Progenitor cell of endocrine pancreas (in vitro differentiated cells): ENCODE measurements at regions not wholly inside any gene's neighbourhood (a gene's known extent, or its start where the extent isn't known, plus 50 kb on each side); places are given as distances from the start of the nearest gene placed in this dataset.

Experiments
- DNase-seq: peaks from one replicate; pipeline ENCODE4 v3.0.0; 2021; ENCODE audit warnings: low spot score; ENCODE audit not compliant: unreplicated experiment
- H3K27ac Mint-ChIP-seq: 2 replicates; pipeline ENCODE4 v1.8.0; 2021; ENCODE audit warnings: mild to moderate bottlenecking, moderate library complexity, mixed read lengths
- H3K27me3 Mint-ChIP-seq: 2 replicates; pipeline ENCODE4 v1.8.0; 2021; ENCODE audit warnings: mixed read lengths
- H3K36me3 Mint-ChIP-seq: 2 replicates; pipeline ENCODE4 v1.8.0; 2022; ENCODE audit warnings: mixed read lengths; ENCODE audit not compliant: insufficient read depth
- H3K4me1 Mint-ChIP-seq: 2 replicates; pipeline ENCODE4 v1.8.0; 2021; ENCODE audit warnings: low read depth, mixed read lengths
- H3K4me3 Mint-ChIP-seq: 2 replicates; pipeline ENCODE4 v1.8.0; 2021; ENCODE audit warnings: low read depth, mild to moderate bottlenecking, moderate library complexity, mixed read lengths
- H3K9me3 Mint-ChIP-seq: 2 replicates; pipeline ENCODE4 v1.8.0; 2021; ENCODE audit warnings: low read depth, mixed read lengths
- TF ChIP-seq, protein P1 (sequence below): fragments of 200-600 bp; sonication (generic); IDR thresholded peaks from one replicate; pipeline ENCODE4 v1.5.0; 2021; ENCODE audit warnings: antibody characterized with exemption, mild to moderate bottlenecking; ENCODE audit not compliant: unreplicated experiment

DNA sequence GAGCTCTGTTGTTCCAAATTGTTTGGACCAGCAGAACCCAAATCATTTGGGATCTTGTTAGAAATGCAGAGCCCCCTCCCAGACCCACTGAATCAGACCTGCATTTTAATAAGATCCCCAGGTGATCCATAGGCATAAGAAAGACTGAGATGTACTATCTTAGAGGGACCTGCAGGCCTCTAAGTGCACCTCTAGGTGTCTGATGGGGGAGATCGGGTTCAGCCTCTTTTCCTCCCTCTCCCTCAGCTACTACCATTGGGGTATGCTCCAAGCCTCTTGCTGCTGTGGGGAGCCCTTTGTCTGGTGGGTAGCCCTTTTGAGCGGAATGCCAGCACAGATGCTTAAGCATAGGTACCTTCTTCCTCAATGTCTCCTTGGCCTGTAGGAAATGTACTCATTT lies 63.8 kb upstream of the RPS6KA3 start:
- H3K27ac Mint-ChIP-seq = no peak overlapping the region
- H3K4me3 Mint-ChIP-seq = no peak overlapping the region
- H3K36me3 Mint-ChIP-seq = peaks cover 2% of the 10 kb centered on the region
- peaks cover 24% of the 10 kb centered on the region for H3K9me3 Mint-ChIP-seq
- no peaks in the 10 kb centered on the region for H3K27me3 Mint-ChIP-seq
- TF ChIP-seq, protein P1, sequence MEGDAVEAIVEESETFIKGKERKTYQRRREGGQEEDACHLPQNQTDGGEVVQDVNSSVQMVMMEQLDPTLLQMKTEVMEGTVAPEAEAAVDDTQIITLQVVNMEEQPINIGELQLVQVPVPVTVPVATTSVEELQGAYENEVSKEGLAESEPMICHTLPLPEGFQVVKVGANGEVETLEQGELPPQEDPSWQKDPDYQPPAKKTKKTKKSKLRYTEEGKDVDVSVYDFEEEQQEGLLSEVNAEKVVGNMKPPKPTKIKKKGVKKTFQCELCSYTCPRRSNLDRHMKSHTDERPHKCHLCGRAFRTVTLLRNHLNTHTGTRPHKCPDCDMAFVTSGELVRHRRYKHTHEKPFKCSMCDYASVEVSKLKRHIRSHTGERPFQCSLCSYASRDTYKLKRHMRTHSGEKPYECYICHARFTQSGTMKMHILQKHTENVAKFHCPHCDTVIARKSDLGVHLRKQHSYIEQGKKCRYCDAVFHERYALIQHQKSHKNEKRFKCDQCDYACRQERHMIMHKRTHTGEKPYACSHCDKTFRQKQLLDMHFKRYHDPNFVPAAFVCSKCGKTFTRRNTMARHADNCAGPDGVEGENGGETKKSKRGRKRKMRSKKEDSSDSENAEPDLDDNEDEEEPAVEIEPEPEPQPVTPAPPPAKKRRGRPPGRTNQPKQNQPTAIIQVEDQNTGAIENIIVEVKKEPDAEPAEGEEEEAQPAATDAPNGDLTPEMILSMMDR = no peak
- H3K4me1 Mint-ChIP-seq = peaks cover 2% of the 10 kb centered on the region
- no peak for DNase-seq

DNA sequence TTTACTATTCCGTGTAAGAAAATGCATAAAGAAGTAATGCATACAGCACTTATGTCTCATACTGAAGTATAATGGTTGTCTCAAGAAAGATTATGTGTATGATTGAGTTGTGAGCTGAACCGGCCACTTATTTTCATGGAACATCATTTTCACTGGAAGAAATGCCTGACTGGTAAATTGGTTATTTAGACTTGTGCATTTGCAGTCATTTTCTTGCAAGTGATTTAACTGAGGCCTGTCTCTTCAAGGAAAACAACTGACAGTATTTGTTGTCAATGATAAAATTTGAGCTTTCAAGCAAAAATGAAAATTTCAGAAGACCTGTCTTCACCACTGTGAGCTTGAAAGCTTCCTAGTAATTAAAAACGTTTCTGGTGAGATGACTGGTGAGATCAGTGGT lies 62.7 kb upstream of the RPS6KA3 start:
- no peaks in the 10 kb centered on the region for H3K27me3 Mint-ChIP-seq
- no peak for DNase-seq
- peaks cover 2% of the 10 kb centered on the region for H3K36me3 Mint-ChIP-seq
- peaks cover 4% of the 10 kb centered on the region for H3K4me1 Mint-ChIP-seq
- H3K27ac Mint-ChIP-seq = no peak overlapping the region
- H3K9me3 Mint-ChIP-seq = peaks cover 31% of the 10 kb centered on the region
- no peak overlapping the region for H3K4me3 Mint-ChIP-seq
- TF ChIP-seq, protein P1 = no peak

DNA sequence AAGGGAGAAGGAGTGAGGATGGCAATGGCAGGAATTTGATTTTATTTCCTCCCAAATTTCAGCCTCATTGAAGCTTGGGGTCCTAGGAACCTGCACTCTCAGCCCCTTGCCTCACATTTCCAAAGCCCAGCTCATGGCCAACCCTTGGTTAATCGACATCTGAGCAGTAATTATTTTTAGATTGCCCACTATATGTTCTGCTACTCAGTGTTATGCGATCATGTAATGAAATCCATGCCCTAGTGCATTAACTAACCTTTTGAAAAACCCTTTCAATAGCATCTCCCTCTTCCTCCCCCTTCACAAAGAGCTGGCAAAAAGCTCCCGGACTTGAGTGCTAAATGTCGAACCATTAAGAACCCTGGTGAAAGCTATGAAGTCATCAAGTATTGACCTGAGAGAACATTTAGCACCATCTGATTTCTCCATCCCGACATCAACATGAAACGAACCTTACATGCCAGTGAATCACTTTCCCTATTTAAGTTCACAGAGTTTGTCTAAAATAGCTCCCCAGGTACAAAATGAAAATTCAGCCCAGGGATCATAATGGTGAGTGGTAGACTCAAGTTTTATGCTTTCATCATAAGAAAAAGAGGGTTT lies 59.2 kb upstream of the RPS6KA3 start:
- peaks cover 39% of the 10 kb centered on the region for H3K9me3 Mint-ChIP-seq

DNA sequence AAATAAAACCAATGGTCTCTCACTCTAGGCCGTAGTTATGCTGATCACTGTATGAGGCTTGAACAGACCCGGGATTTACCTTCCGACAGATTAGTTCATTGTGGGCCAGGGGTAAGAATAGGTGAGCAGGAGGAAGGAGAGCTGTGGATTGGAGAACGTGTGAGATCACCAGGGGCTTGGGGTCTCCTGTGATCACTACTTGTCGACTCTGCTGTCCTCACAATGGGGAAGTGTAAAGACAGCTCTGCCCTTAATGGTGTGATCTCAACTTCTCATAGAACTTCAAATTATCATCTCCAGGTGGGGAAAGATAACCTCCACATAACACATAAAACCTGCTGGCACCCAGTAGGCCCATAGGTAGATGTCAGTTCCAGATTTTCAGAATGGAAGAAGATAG lies 56.2 kb upstream of the RPS6KA3 start:
- peaks cover 47% of the 10 kb centered on the region for H3K9me3 Mint-ChIP-seq
- DNase-seq = no peak
- H3K4me1 Mint-ChIP-seq = peaks cover 22% of the 10 kb centered on the region
- no peak overlapping the region for H3K27ac Mint-ChIP-seq
- TF ChIP-seq, protein P1 = no peak
- H3K27me3 Mint-ChIP-seq = peaks cover 2% of the 10 kb centered on the region
- no peak overlapping the region for H3K4me3 Mint-ChIP-seq
- H3K36me3 Mint-ChIP-seq = peaks cover 2% of the 10 kb centered on the region

More for the DNA sequence above, 59.2 kb upstream of the RPS6KA3 start:
- peaks cover 12% of the 10 kb centered on the region for H3K4me1 Mint-ChIP-seq
- peaks cover 2% of the 10 kb centered on the region for H3K36me3 Mint-ChIP-seq
- no peak overlapping the region for H3K4me3 Mint-ChIP-seq
- H3K27me3 Mint-ChIP-seq = peaks cover 2% of the 10 kb centered on the region
- H3K27ac Mint-ChIP-seq = no peak overlapping the region
- TF ChIP-seq, protein P1 = no peak
- no peak for DNase-seq

DNA sequence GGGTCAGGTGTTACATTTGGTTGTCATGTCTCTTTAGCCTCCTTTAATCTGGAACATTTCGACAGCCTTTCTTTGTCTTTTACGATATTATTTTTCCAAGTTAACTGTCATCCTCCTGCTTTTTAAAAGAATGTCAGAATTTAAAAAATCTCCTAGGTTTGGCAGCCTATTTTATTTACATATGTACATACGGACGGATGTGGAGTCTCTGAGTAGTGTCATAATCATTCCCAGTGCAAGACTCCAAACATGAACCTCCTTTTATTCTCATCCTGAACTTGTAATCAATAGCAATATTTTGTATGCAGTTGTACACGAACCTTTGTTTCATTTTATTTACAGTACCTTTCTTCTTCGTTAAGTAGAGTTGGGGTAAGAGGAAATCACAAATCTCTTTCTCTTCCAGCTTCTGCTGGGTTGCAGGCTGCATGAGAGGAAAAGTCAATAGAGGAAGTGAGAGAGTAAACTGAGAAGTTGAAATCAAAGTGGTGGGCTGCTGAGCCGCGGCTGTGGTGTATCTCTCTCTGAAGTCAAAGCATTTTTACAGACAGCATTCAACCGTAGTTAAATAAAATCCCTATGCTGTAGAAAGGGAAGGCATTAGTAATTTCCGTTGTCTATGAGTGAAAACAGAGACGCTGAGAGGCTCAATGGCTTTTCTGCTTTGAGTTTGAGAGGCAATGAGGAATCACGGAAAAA lies 53.9 kb upstream of the RPS6KA3 start:
- H3K36me3 Mint-ChIP-seq = peaks cover 3% of the 10 kb centered on the region
- peaks cover 47% of the 10 kb centered on the region for H3K9me3 Mint-ChIP-seq
- TF ChIP-seq, protein P1 = no peak
- H3K27ac Mint-ChIP-seq = no peak overlapping the region
- peaks cover 2% of the 10 kb centered on the region for H3K27me3 Mint-ChIP-seq
- H3K4me1 Mint-ChIP-seq = peaks cover 22% of the 10 kb centered on the region
- DNase-seq = no peak
- no peak overlapping the region for H3K4me3 Mint-ChIP-seq
